Pancreas (tissue), 10 donors: ENCODE measurements at regions not wholly inside any gene's neighbourhood (a gene's known extent, or its start where the extent isn't known, plus 50 kb on each side); places are given as distances from the start of the nearest gene placed in this dataset.
"Not testable (repeated sequence)": the region's sequence is repeated elsewhere in the genome, so short reads cannot be mapped to it uniquely, and the experiment has no call there.

ENCODE experiments used
- ATAC-seq, 4 donors: fragments of 200-7000 bp; cut with Tn5 transposase; one replicate each; pipeline versions ENCODE4 v1.8.0 to v1.9.1; 2020; ENCODE audit warnings: mild to moderate bottlenecking in 4 of 4, moderate library complexity in 4 of 4
- DNase-seq, 6 donors: peaks; one replicate each; pipeline ENCODE4 v3.0.0-alpha.2; 2020
- FAIRE-seq: peaks from 2 replicates; lab custom pipeline; 2012; peaks lifted over from hg19 to GRCh38; lab: Jason Lieb, UNC
- H3K27ac ChIP-seq, 4 donors: fragments of 200-600 bp; sonication (generic); 1 replicate in 3 of 4; 2 replicates in 1 of 4; pipeline versions ENCODE4 v1.5.0 to v1.8.0; 2020
- H3K27me3 ChIP-seq, 4 donors: fragments of 200-600 bp; one replicate each; pipeline ENCODE4 v1.8.0; 2021
- H3K36me3 ChIP-seq, 3 donors: fragments of 200-600 bp; sonication (generic) in 1 of 3; one replicate each; pipeline versions ENCODE4 v1.5.0 to v1.8.0; 2020 to 2021
- H3K4me1 ChIP-seq, 3 donors: fragments of 200-600 bp; one replicate each; pipeline ENCODE4 v1.8.0; 2021
- H3K4me3 ChIP-seq, 4 donors: fragments of 200-600 bp; sonication (generic) in 2 of 4; one replicate each; pipeline versions ENCODE4 v1.5.0 to v1.8.0; 2020 to 2021
- H3K9me3 ChIP-seq, 4 donors: fragments of 200-600 bp; one replicate each; pipeline ENCODE4 v1.8.0; 2021
- WGBS, 2 donors: extraction: QIAGEN DNeasy Blood & Tissue Kit; methylation state at CpG; one replicate each; pipeline ENCODE4 v1.1.7; 2013; 5-methylcytosine and 5-hydroxymethylcytosine counted together
- intact Hi-C, 3 donors: fragments of 100-400 bp; cut with DNase I; formaldehyde crosslinking; loops; one replicate each; pipeline versions ENCODE4 v1.11.1 to v1.14.2; 2022
- TF ChIP-seq, protein P1 (sequence below), 4 donors: fragments of 200-600 bp; sonication (generic) in 3 of 4; IDR thresholded peaks; one replicate each; pipeline versions ENCODE4 v1.5.0 to v1.8.0; 2021; ENCODE audit warnings: antibody characterized with exemption in 4 of 4
- donor health status: healthy with polysubstance abuse.
- donor health status: DM: no; HTN: no; CAD: no; lungs with moderate emphysema.
- donor health status: DM: no; HTN: no; CAD: no.
- donor health status: control.
- donor health status: control.
- donor health status: Bipolar disorder and iron deficiency.
- donor health status: DM: yes; HTN: yes; CAD: no.
- donor health status: DM: no; HTN: no; CAD: no.
- donor health status: DM: no; HTN: no; CAD: no.
- donor health status: DM: yes; HTN: yes; CAD: no.

GRCh38 chr10:118926903-118927302, 102.6 kb upstream of the NANOS1 start:
- no peak for FAIRE-seq
- Histone ChIP-seq H3K4me1 (no peaks in the 10 kb centered on the region), H3K4me3 (no peak overlapping the region), H3K27ac (no peak overlapping the region), H3K9me3 (peaks cover 0 to 4% (median 0%) of the 10 kb centered on the region in 4 donors), H3K36me3 (no peaks in the 10 kb centered on the region), H3K27me3 (no peaks in the 10 kb centered on the region)
- TF ChIP-seq, protein P1, sequence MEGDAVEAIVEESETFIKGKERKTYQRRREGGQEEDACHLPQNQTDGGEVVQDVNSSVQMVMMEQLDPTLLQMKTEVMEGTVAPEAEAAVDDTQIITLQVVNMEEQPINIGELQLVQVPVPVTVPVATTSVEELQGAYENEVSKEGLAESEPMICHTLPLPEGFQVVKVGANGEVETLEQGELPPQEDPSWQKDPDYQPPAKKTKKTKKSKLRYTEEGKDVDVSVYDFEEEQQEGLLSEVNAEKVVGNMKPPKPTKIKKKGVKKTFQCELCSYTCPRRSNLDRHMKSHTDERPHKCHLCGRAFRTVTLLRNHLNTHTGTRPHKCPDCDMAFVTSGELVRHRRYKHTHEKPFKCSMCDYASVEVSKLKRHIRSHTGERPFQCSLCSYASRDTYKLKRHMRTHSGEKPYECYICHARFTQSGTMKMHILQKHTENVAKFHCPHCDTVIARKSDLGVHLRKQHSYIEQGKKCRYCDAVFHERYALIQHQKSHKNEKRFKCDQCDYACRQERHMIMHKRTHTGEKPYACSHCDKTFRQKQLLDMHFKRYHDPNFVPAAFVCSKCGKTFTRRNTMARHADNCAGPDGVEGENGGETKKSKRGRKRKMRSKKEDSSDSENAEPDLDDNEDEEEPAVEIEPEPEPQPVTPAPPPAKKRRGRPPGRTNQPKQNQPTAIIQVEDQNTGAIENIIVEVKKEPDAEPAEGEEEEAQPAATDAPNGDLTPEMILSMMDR (IDR thresholded peaks at IDR 0.05) = no peak
- no peak for ATAC-seq
- intact Hi-C loops = no loop called here
- WGBS, 2 donors = 93 to 96% methylated on average over 1 of the region's 1 CpG
- DNase-seq = no peak

- DNase-seq = no peak
- Histone ChIP-seq H3K4me1 (no peaks in the 10 kb centered on the region), H3K27me3 (no peaks in the 10 kb centered on the region), H3K27ac (no peak overlapping the region), H3K36me3 (no peaks in the 10 kb centered on the region), H3K4me3 (no peak overlapping the region), H3K9me3 (peaks cover 0 to 4% (median 0%) of the 10 kb centered on the region in 4 donors)
- ATAC-seq = no peak
- 70 to 79% methylated on average over 3 of the region's 3 CpGs for WGBS, 2 donors
- FAIRE-seq = no peak
- TF ChIP-seq, protein P1 (IDR thresholded peaks at IDR 0.05) = no peak
- intact Hi-C loops = no loop called here
Observed at GRCh38 chr10:118927321-118927720, 102.2 kb upstream of the NANOS1 start.

DNA sequence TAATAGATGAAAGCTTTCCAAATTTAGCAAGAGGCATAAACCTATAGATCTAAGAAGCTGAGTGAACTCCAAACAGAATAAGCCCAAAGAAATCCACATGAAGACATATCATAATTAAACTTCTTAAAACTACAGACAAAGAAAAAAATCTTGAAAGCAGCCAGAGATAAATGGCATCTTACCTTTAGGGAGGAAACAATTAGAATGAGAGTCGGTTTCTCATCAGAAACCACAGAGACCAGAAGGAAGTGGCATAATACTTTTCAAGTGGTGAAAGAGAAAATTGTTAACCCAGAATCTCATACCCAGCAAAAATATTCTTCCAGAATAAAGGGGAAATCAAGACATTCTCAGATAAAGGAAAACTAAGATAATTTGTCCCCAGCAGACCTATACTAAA, 98.9 kb upstream of the NANOS1 start:
- TF ChIP-seq, protein P1 (IDR thresholded peaks at IDR 0.05) = no peak
- peaks cover 0 to 4% (median 0%) of the 10 kb centered on the region in 4 donors for H3K9me3 ChIP-seq
- DNase-seq (no peak), ATAC-seq (no peak), FAIRE-seq (no peak)
- 66 to 67% methylated on average over 1 of the region's 1 CpG for WGBS, 2 donors
- no peak overlapping the region for H3K27ac ChIP-seq
- H3K36me3 ChIP-seq = no peaks in the 10 kb centered on the region
- no peaks in the 10 kb centered on the region for H3K4me1 ChIP-seq
- no peaks in the 10 kb centered on the region for H3K27me3 ChIP-seq
- intact Hi-C loops = no loop called here
- no peak overlapping the region for H3K4me3 ChIP-seq

DNA sequence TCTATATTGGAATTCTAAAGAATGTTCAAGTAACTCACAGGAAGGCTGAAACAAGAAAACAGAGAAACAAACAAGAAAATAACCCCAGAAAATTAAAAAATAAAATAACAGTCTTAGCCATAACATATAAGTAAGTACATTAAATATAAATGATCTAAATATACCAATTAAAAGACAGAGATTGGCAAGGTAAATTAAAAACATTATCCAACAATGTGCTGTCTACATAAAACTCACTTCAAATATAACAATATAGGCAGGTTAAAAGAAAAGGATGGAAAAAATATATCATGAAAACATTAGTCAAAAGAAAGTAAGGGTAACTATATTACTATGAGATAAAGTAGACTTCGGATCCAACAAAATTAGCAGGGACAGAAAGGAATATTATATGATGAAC, 98.1 kb upstream of the NANOS1 start:
- FAIRE-seq (no peak), ATAC-seq (no peak), DNase-seq (no peak)
- Histone ChIP-seq H3K27me3 (no peaks in the 10 kb centered on the region), H3K27ac (no peak overlapping the region), H3K9me3 (peaks cover 0 to 4% (median 0%) of the 10 kb centered on the region in 4 donors), H3K4me3 (no peak overlapping the region), H3K36me3 (no peaks in the 10 kb centered on the region), H3K4me1 (no peaks in the 10 kb centered on the region)
- WGBS, 2 donors = 65 to 83% methylated on average over 1 of the region's 1 CpG
- intact Hi-C loops = no loop called here
- TF ChIP-seq, protein P1 (IDR thresholded peaks at IDR 0.05) = no peak

DNA sequence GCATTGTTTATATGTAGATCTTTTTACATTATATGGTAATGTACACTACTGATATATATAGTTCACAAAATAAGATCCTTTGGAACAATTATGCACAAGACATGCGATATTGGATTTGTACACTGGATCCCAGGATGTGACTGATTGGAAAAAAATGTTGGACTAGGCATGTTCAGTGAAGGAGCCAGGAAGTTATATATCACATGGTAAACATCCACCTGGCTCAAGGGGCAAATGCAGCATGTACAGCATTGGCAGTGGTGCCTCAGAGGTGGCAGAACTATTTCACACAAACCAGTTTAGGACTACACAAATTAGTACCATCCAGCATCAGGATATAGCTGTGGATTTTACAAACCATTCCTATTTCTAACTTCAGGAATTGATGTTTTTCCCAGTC, 97.4 kb upstream of the NANOS1 start:
- ATAC-seq, FAIRE-seq, H3K27me3 ChIP-seq, H3K4me3 ChIP-seq, H3K36me3 ChIP-seq, intact Hi-C loops, H3K27ac ChIP-seq, DNase-seq, H3K9me3 ChIP-seq, H3K4me1 ChIP-seq: not testable (repeated sequence)
- 86 to 97% methylated on average over 1 of the region's 1 CpG for WGBS, 2 donors
